ENCODE measurements at regions not wholly inside any gene's neighbourhood (a gene's known extent, or its start where the extent isn't known, plus 50 kb on each side); places are given as distances from the start of the nearest gene placed in this dataset.

GRCh38 chr13:84940798-84941197 lies 858.4 kb downstream of the SLITRK6 start:
- no peak for DNase-seq (ENCODE audit: low spot score)
- in situ Hi-C loops (cut with MboI; ENCODE audit: low sequenced_read_pairs, unreplicated experiment) = no loop called here
- TF ChIP-seq, protein P1, sequence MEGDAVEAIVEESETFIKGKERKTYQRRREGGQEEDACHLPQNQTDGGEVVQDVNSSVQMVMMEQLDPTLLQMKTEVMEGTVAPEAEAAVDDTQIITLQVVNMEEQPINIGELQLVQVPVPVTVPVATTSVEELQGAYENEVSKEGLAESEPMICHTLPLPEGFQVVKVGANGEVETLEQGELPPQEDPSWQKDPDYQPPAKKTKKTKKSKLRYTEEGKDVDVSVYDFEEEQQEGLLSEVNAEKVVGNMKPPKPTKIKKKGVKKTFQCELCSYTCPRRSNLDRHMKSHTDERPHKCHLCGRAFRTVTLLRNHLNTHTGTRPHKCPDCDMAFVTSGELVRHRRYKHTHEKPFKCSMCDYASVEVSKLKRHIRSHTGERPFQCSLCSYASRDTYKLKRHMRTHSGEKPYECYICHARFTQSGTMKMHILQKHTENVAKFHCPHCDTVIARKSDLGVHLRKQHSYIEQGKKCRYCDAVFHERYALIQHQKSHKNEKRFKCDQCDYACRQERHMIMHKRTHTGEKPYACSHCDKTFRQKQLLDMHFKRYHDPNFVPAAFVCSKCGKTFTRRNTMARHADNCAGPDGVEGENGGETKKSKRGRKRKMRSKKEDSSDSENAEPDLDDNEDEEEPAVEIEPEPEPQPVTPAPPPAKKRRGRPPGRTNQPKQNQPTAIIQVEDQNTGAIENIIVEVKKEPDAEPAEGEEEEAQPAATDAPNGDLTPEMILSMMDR (IDR thresholded peaks at IDR 0.05; ENCODE audit: borderline replicate concordance, control extremely low read depth, extremely low read depth, insufficient read depth, missing control alignments) = no peak

- in situ Hi-C loops (cut with MboI; ENCODE audit: low sequenced_read_pairs, unreplicated experiment) = no loop called here
- TF ChIP-seq, protein P1 (IDR thresholded peaks at IDR 0.05; ENCODE audit: borderline replicate concordance, control extremely low read depth, extremely low read depth, insufficient read depth, missing control alignments) = no peak
- DNase-seq (ENCODE audit: low spot score) = no peak
Measured at GRCh38 chr13:84940167-84940566, 859.1 kb downstream of the SLITRK6 start.

- in situ Hi-C loops (cut with MboI; ENCODE audit: low sequenced_read_pairs, unreplicated experiment) = no loop called here
- peak; percentile 9 for DNase-seq (ENCODE audit: low spot score)
- TF ChIP-seq, protein P1 (IDR thresholded peaks at IDR 0.05; ENCODE audit: borderline replicate concordance, control extremely low read depth, extremely low read depth, insufficient read depth, missing control alignments) = no peak
Measured at GRCh38 chr13:84934911-84935310, 864.3 kb downstream of the SLITRK6 start.

GRCh38 chr13:84933797-84934196 lies 865.4 kb downstream of the SLITRK6 start:
- no peak for DNase-seq (ENCODE audit: low spot score)
- in situ Hi-C loops (cut with MboI; ENCODE audit: low sequenced_read_pairs, unreplicated experiment) = no loop called here
- TF ChIP-seq, protein P1 (IDR thresholded peaks at IDR 0.05; ENCODE audit: borderline replicate concordance, control extremely low read depth, extremely low read depth, insufficient read depth, missing control alignments) = no peak

- TF ChIP-seq, protein P1 (IDR thresholded peaks at IDR 0.05; ENCODE audit: borderline replicate concordance, control extremely low read depth, extremely low read depth, insufficient read depth, missing control alignments) = no peak
- no peak for DNase-seq (ENCODE audit: low spot score)
- in situ Hi-C loops (cut with MboI; ENCODE audit: low sequenced_read_pairs, unreplicated experiment) = no loop called here
Measured at GRCh38 chr13:84931264-84931663, 868.0 kb downstream of the SLITRK6 start.

DNA sequence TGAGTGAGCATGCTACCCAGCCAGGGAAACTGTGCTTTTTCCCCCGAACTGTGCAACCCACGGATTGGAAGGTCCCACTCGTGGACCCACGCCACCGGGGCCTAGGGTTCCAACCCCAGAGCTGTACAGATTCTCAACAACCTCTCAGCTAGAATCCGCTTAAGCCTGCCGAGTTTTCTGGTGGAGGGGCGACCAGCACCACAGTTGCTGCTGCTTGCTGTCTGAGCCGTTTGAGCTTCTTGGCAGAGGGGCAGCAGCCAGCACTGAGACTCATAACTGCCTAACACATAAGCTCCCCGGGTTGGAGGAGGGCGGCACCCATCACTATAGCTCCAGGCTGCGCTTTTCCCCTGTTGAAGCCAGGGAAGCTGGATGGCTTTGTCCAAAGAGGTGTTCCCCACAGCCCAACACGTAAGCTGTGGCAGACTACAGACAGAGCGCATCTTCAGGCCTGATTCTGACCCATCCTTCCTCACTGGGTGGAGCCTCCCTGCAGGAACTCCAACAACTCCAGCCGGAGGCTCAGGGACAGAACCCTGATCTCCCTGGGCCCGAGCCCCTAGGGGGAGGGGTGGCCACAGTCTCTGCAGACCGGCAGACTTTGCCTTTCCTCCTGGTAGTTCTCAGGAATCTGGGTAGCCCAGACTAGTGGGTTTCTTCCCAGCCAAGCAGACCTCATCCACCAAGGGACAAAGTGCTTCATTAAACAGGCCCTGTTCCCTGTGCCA lies 871.6 kb downstream of the SLITRK6 start:
- no peak for DNase-seq (ENCODE audit: low spot score)
- in situ Hi-C loops (cut with MboI; ENCODE audit: low sequenced_read_pairs, unreplicated experiment) = no loop called here
- TF ChIP-seq, protein P1 (IDR thresholded peaks at IDR 0.05; ENCODE audit: borderline replicate concordance, control extremely low read depth, extremely low read depth, insufficient read depth, missing control alignments) = no peak

Measured in GM13976 (cell line).